ENCODE measurements at regions not wholly inside any gene's neighbourhood (a gene's known extent, or its start where the extent isn't known, plus 50 kb on each side); places are given as distances from the start of the nearest gene placed in this dataset.

- no peak for TF ChIP-seq POLR2A (IDR thresholded peaks at IDR 0.05; ENCODE audit: low read depth, low read length)
- TF ChIP-seq TAF1 (IDR thresholded peaks at IDR 0.05; ENCODE audit: low read depth, low read length), result no peak
- no peak for TF ChIP-seq PAX5 (IDR thresholded peaks at IDR 0.05; ENCODE audit: insufficient read depth, low read length, severe bottlenecking)
These were observed 65.7 kb upstream of the PKN2 start for GRCh38 chr1:88618331-88618730.
